ENCODE measurements at regions not wholly inside any gene's neighbourhood (a gene's known extent, or its start where the extent isn't known, plus 50 kb on each side); places are given as distances from the start of the nearest gene placed in this dataset.

GRCh38 chr4:11119474-11119873 is 309.2 kb downstream of the HS3ST1 start:
- Histone ChIP-seq H3K4me1 (ENCODE audit: insufficient read depth, low read length, poor library complexity, severe bottlenecking) (no peaks in the 10 kb centered on the region), H3K9me2 (ENCODE audit: insufficient read depth, low read length) (no peaks in the 10 kb centered on the region; the same call in 1 of the 2 replicates), H3K4me2 (ENCODE audit: low read length) (no peak overlapping the region), H3K4me3 (ENCODE audit: low read depth, low read length, poor library complexity, severe bottlenecking) (no peak overlapping the region), H3K79me2 (ENCODE audit: insufficient read depth, low read depth, low read length) (no peaks in the 10 kb centered on the region), H4K20me1 (ENCODE audit: insufficient read depth, low read length) (no peaks in the 10 kb centered on the region), H3K36me3 (ENCODE audit: insufficient read depth, low read length) (no peaks in the 10 kb centered on the region), H3K9me3 (ENCODE audit: low read length) (no peaks in the 10 kb centered on the region), H2AFZ (ENCODE audit: low read length) (no peak overlapping the region), H3K27ac (ENCODE audit: low read depth, low read length, poor library complexity, severe bottlenecking) (no peak overlapping the region)
- no peak for TF ChIP-seq CTCF (conservative IDR thresholded peaks at IDR 0.05; ENCODE audit: low read length)
- no peak for TF ChIP-seq EZH2phosphoT487 (IDR thresholded peaks at IDR 0.05; ENCODE audit: borderline replicate concordance, low read depth, low read length)
- no TSS peak for BruUV-seq (replicated peaks)
- ChIA-PET CTCF (ENCODE audit: unreplicated experiment) (no interaction called here), POLR2A (interaction anchor here (0.6 kb wide), 1 partner anchor 12 kb away, joined by 3 read pairs; no protein-coding TSS in a partner anchor)
- no peak for DNase-seq (ENCODE audit: low spot score)
- intact Hi-C loops (cut with micrococcal nuclease; ENCODE audit: unreplicated experiment): no loop called here

- no peak for TF ChIP-seq EZH2phosphoT487 (IDR thresholded peaks at IDR 0.05; ENCODE audit: borderline replicate concordance, low read depth, low read length)
- TF ChIP-seq CTCF (conservative IDR thresholded peaks at IDR 0.05; ENCODE audit: low read length): no peak
- ChIA-PET POLR2A (no interaction called here), CTCF (ENCODE audit: unreplicated experiment) (no interaction called here)
- Histone ChIP-seq H3K36me3 (ENCODE audit: insufficient read depth, low read length) (no peaks in the 10 kb centered on the region), H3K4me3 (ENCODE audit: low read depth, low read length, poor library complexity, severe bottlenecking) (no peak overlapping the region), H4K20me1 (ENCODE audit: insufficient read depth, low read length) (no peaks in the 10 kb centered on the region), H3K79me2 (ENCODE audit: insufficient read depth, low read depth, low read length) (no peaks in the 10 kb centered on the region), H3K4me1 (ENCODE audit: insufficient read depth, low read length, poor library complexity, severe bottlenecking) (no peaks in the 10 kb centered on the region), H3K9me2 (ENCODE audit: insufficient read depth, low read length) (no peaks in the 10 kb centered on the region; the same call in 1 of the 2 replicates), H3K27ac (ENCODE audit: low read depth, low read length, poor library complexity, severe bottlenecking) (no peak overlapping the region), H2AFZ (ENCODE audit: low read length) (no peak overlapping the region), H3K4me2 (ENCODE audit: low read length) (no peak overlapping the region), H3K9me3 (ENCODE audit: low read length) (no peaks in the 10 kb centered on the region)
- DNase-seq (ENCODE audit: low spot score): no peak
- no TSS peak for BruUV-seq (replicated peaks)
- intact Hi-C loops (cut with micrococcal nuclease; ENCODE audit: unreplicated experiment): no loop called here
Measured at GRCh38 chr4:11118513-11118912, 310.2 kb downstream of the HS3ST1 start.

- no peak overlapping the region for H2AFZ ChIP-seq (ENCODE audit: low read length)
- TF ChIP-seq EZH2phosphoT487 (IDR thresholded peaks at IDR 0.05; ENCODE audit: borderline replicate concordance, low read depth, low read length) (no peak), CTCF (conservative IDR thresholded peaks at IDR 0.05; ENCODE audit: low read length) (no peak)
- H3K9me2 ChIP-seq (ENCODE audit: insufficient read depth, low read length): no peaks in the 10 kb centered on the region; the same call in 1 of the 2 replicates
- no peaks in the 10 kb centered on the region for H4K20me1 ChIP-seq (ENCODE audit: insufficient read depth, low read length)
- intact Hi-C loops (cut with micrococcal nuclease; ENCODE audit: unreplicated experiment): no loop called here
- H3K4me2 ChIP-seq (ENCODE audit: low read length): no peak overlapping the region
- no peaks in the 10 kb centered on the region for H3K4me1 ChIP-seq (ENCODE audit: insufficient read depth, low read length, poor library complexity, severe bottlenecking)
- no peak for DNase-seq (ENCODE audit: low spot score)
- no peak overlapping the region for H3K27ac ChIP-seq (ENCODE audit: low read depth, low read length, poor library complexity, severe bottlenecking)
- no peaks in the 10 kb centered on the region for H3K9me3 ChIP-seq (ENCODE audit: low read length)
- CTCF ChIA-PET (ENCODE audit: unreplicated experiment): no interaction called here
- BruUV-seq (replicated peaks): no TSS peak
- H3K4me3 ChIP-seq (ENCODE audit: low read depth, low read length, poor library complexity, severe bottlenecking): no peak overlapping the region
- no peaks in the 10 kb centered on the region for H3K36me3 ChIP-seq (ENCODE audit: insufficient read depth, low read length)
- POLR2A ChIA-PET: no interaction called here
- H3K79me2 ChIP-seq (ENCODE audit: insufficient read depth, low read depth, low read length): no peaks in the 10 kb centered on the region
Measured at GRCh38 chr4:11116940-11117339, 311.8 kb downstream of the HS3ST1 start.
